Thoracic aorta (tissue), 2 donors: ENCODE measurements at regions not wholly inside any gene's neighbourhood (a gene's known extent, or its start where the extent isn't known, plus 50 kb on each side); places are given as distances from the start of the nearest gene placed in this dataset.
"Not testable (repeated sequence)": the region's sequence is repeated elsewhere in the genome, so short reads cannot be mapped to it uniquely, and the experiment has no call there.

Source experiments
- ATAC-seq: fragments of 150-250 bp; one replicate; pipeline ENCODE4 v1.8.0; 2017; ENCODE audit warnings: low read depth; ENCODE audit not compliant: insufficient number of reproducible peaks, low FRiP score
- DNase-seq: peaks from one replicate; pipeline ENCODE4 v3.0.0-alpha.2; 2020; ENCODE audit warnings: low spot score
- H3K27ac ChIP-seq, 2 donors: fragments of 200-600 bp; sonication (generic); 1 replicate in 1 of 2; 2 replicates in 1 of 2; pipeline ENCODE4 v1.5.1; 2016; ENCODE audit warnings: mild to moderate bottlenecking in 2 of 2, moderate library complexity in 2 of 2
- H3K27me3 ChIP-seq: fragments of 200-600 bp; sonication (generic); replicated peaks from 2 replicates; pipeline ENCODE4 v1.6.0; 2016; ENCODE audit warnings: mild to moderate bottlenecking; ENCODE audit not compliant: insufficient read depth
- H3K36me3 ChIP-seq: fragments of 200-600 bp; sonication (generic); one replicate; pipeline ENCODE4 v1.5.1; 2016
- H3K4me1 ChIP-seq, 2 donors: fragments of 200-600 bp; sonication (generic); 1 replicate in 1 of 2; 2 replicates in 1 of 2; pipeline versions ENCODE4 v1.5.1 to v1.6.0; 2016; ENCODE audit warnings: low read depth in 2 of 2, mild to moderate bottlenecking in 1 of 2; ENCODE audit not compliant: control insufficient read depth in 1 of 2
- H3K4me3 ChIP-seq: fragments of 200-600 bp; sonication (generic); 2 replicates; pipeline ENCODE4 v1.5.1; 2016; ENCODE audit warnings: mild to moderate bottlenecking
- H3K9me3 ChIP-seq: fragments of 200-600 bp; sonication (generic); 2 replicates; pipeline ENCODE4 v1.5.1; 2016
- CTCF ChIP-seq: fragments of 200-600 bp; sonication (generic); IDR thresholded peaks from one replicate; pipeline ENCODE4 v1.5.1; 2019; ENCODE audit warnings: antibody characterized with exemption

DNA sequence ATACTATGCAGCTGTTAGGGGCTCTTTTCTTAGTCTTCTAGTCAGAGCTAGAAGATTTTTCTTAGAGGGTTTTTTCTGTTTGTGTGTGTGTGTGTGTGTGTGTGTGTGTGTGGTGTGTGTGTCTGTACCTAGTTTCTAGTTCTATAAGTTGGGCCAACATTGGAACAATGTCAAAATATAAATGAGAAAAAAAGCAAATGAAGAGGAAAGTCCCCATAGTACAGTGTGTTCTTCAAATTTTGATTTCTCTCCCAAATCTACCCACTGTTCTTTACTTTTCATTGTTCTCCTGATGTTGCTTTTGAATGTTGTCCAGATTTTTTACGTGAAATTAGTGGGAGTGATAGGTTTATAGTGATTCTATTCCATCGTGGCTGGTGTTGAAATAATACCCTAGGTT lies 2153.4 kb upstream of the RAG2 start:
- no peak for DNase-seq
- no peak for ATAC-seq
- Histone ChIP-seq H3K9me3 (no peaks in the 10 kb centered on the region), H3K36me3 (no peaks in the 10 kb centered on the region), H3K4me1 (no peaks in the 10 kb centered on the region), H3K4me3 (no peak overlapping the region), H3K27me3 (no peaks in the 10 kb centered on the region), H3K27ac (no peak overlapping the region)
- TF ChIP-seq CTCF = no peak

- not testable (repeated sequence) for ATAC-seq, H3K4me3 ChIP-seq, H3K36me3 ChIP-seq, H3K9me3 ChIP-seq, H3K27ac ChIP-seq, H3K27me3 ChIP-seq, H3K4me1 ChIP-seq, DNase-seq
These were observed 2148.5 kb upstream of the RAG2 start for GRCh38 chr11:38746516-38746915.

- H3K9me3 ChIP-seq = no peaks in the 10 kb centered on the region
- H3K27me3 ChIP-seq = no peaks in the 10 kb centered on the region
- DNase-seq (no peak), ATAC-seq (no peak)
- H3K4me3 ChIP-seq = no peak overlapping the region
- no peak overlapping the region for H3K27ac ChIP-seq
- no peak for TF ChIP-seq CTCF
- no peaks in the 10 kb centered on the region for H3K36me3 ChIP-seq
- H3K4me1 ChIP-seq = no peaks in the 10 kb centered on the region
These were observed 2125.3 kb upstream of the RAG2 start for GRCh38 chr11:38723361-38723760.

DNA sequence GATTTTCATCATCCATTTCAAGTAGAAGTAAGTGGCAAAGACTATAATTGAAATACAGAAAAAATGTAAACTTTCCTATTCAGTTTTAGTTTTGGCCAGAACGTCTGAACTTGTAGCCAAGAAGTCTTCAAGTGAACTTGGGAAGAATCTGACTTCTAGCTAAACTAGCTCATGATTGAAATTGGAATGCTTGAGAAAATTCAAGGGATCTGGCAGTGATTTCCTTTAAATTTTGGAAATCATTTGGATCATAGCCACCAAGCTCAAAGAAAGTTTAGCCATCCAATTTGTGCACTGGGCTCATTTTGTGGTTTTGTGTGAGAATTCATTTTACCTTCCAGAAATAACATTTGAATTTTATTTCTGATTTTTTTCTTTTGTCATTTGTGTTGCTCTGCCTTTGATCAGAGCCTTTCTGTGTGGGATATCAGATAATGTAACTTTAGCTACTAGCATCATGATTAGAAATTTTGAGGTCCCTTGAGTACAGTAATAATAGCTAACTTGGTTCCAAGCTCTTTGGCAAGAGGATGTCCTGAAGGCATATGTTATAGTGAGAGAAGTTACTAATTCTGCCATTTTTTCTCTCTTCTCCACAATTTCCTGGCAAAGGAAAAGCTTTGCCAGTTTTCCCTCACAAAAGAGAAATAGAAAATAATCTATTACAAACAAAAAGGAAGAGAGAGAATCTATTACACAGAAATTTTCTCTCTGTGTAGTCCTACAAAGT lies 2123.7 kb upstream of the RAG2 start:
- no peak overlapping the region for H3K27ac ChIP-seq
- no peaks in the 10 kb centered on the region for H3K4me1 ChIP-seq
- no peak for TF ChIP-seq CTCF
- ATAC-seq = no peak
- H3K4me3 ChIP-seq = no peak overlapping the region
- H3K36me3 ChIP-seq = no peaks in the 10 kb centered on the region
- no peaks in the 10 kb centered on the region for H3K9me3 ChIP-seq
- H3K27me3 ChIP-seq = no peaks in the 10 kb centered on the region
- DNase-seq = no peak

DNA sequence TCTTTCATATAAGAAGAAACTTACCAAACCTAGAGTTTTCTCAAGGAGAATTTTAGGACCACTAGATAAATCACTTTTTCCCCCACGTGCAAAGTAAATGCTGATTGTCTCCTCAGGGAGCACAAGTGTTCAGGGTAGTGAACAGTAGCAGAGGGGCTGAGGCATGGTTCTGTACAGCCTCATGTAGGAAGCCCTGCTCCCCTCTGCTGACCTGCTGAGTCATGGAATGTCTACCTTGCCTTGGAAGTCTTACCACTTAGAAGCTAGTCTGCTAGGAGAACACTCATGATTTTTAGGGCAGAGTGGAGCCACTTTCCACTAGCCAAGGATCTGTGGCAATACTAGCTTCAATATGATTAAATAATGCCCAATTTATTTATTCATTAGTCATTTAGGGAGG lies 2120.6 kb upstream of the RAG2 start:
- H3K4me3 ChIP-seq = no peak overlapping the region
- no peaks in the 10 kb centered on the region for H3K9me3 ChIP-seq
- H3K36me3 ChIP-seq = no peaks in the 10 kb centered on the region
- no peak for TF ChIP-seq CTCF
- no peak for DNase-seq
- no peaks in the 10 kb centered on the region for H3K27me3 ChIP-seq
- H3K4me1 ChIP-seq = no peaks in the 10 kb centered on the region
- ATAC-seq = no peak
- H3K27ac ChIP-seq = no peak overlapping the region

- H3K4me1 ChIP-seq = no peaks in the 10 kb centered on the region
- no peak overlapping the region for H3K4me3 ChIP-seq
- no peak for TF ChIP-seq CTCF
- no peak overlapping the region for H3K27ac ChIP-seq
- no peaks in the 10 kb centered on the region for H3K9me3 ChIP-seq
- H3K27me3 ChIP-seq = no peaks in the 10 kb centered on the region
- no peaks in the 10 kb centered on the region for H3K36me3 ChIP-seq
- no peak for ATAC-seq
- no peak for DNase-seq
These were observed 2120.0 kb upstream of the RAG2 start for GRCh38 chr11:38718049-38718448.
